ENCODE measurements at regions not wholly inside any gene's neighbourhood (a gene's known extent, or its start where the extent isn't known, plus 50 kb on each side); places are given as distances from the start of the nearest gene placed in this dataset.

- TF ChIP-seq CTCF (IDR thresholded peaks at IDR 0.05) (no peak), EZH2phosphoT487 (IDR thresholded peaks at IDR 0.05) (no peak)
These were observed 230.0 kb upstream of the KLHL29 start for GRCh38 chr2:23155022-23155421.
